HG03196 (cell line): ENCODE measurements at regions not wholly inside any gene's neighbourhood (a gene's known extent, or its start where the extent isn't known, plus 50 kb on each side); places are given as distances from the start of the nearest gene placed in this dataset.
"Not testable (repeated sequence)": the region's sequence is repeated elsewhere in the genome, so short reads cannot be mapped to it uniquely, and the experiment has no call there.

Experiments
- ATAC-seq: cut with Tn5 transposase; IDR thresholded peaks from one replicate; pipeline ENCODE4 v1.9.1; 2021; ENCODE audit not compliant: unreplicated experiment

GRCh38 chr18:1475867-1476266, 571.2 kb downstream of the ADCYAP1 start:
- ATAC-seq = no peak

- no peak for ATAC-seq
These were observed 575.6 kb downstream of the ADCYAP1 start for GRCh38 chr18:1480309-1480708.

GRCh38 chr18:1481577-1481976, 576.9 kb downstream of the ADCYAP1 start:
- no peak for ATAC-seq

- no peak for ATAC-seq
These were observed 578.7 kb downstream of the ADCYAP1 start for GRCh38 chr18:1483385-1483784.

GRCh38 chr18:1487457-1487856, 582.8 kb downstream of the ADCYAP1 start:
- ATAC-seq = no peak

- ATAC-seq = no peak
These were observed 583.7 kb downstream of the ADCYAP1 start for GRCh38 chr18:1488394-1488793.

GRCh38 chr18:1488957-1489356, 584.3 kb downstream of the ADCYAP1 start:
- ATAC-seq = no peak

- ATAC-seq = no peak
These were observed 590.7 kb downstream of the ADCYAP1 start for GRCh38 chr18:1495387-1495786.

GRCh38 chr18:1496096-1496495, 591.4 kb downstream of the ADCYAP1 start:
- ATAC-seq = no peak

GRCh38 chr18:1498216-1498615, 593.5 kb downstream of the ADCYAP1 start:
- no peak for ATAC-seq

GRCh38 chr18:1499265-1499664, 594.6 kb downstream of the ADCYAP1 start:
- ATAC-seq = no peak

- no peak for ATAC-seq
These were observed 599.2 kb downstream of the ADCYAP1 start for GRCh38 chr18:1503847-1504246.

- no peak for ATAC-seq
These were observed 601.2 kb downstream of the ADCYAP1 start for GRCh38 chr18:1505856-1506255.

GRCh38 chr18:1510542-1511179, 606.0 kb downstream of the ADCYAP1 start:
- no peak for ATAC-seq

- no peak for ATAC-seq
These were observed 607.1 kb downstream of the ADCYAP1 start for GRCh38 chr18:1511619-1512311.

GRCh38 chr18:1513519-1513918, 608.8 kb downstream of the ADCYAP1 start:
- no peak for ATAC-seq

- ATAC-seq = not testable (repeated sequence)
These were observed 617.0 kb downstream of the ADCYAP1 start for GRCh38 chr18:1521588-1522248.

GRCh38 chr18:1522249-1522615, 617.6 kb downstream of the ADCYAP1 start:
- ATAC-seq = no peak

- ATAC-seq = no peak
These were observed 622.3 kb downstream of the ADCYAP1 start for GRCh38 chr18:1526991-1527390.

GRCh38 chr18:1527805-1528204, 623.1 kb downstream of the ADCYAP1 start:
- no peak for ATAC-seq

- ATAC-seq = no peak
These were observed 623.8 kb downstream of the ADCYAP1 start for GRCh38 chr18:1528447-1528846.

GRCh38 chr18:1528964-1529509, 624.4 kb downstream of the ADCYAP1 start:
- ATAC-seq = no peak
